ENCODE measurements at regions not wholly inside any gene's neighbourhood (a gene's known extent, or its start where the extent isn't known, plus 50 kb on each side); places are given as distances from the start of the nearest gene placed in this dataset.

DNA sequence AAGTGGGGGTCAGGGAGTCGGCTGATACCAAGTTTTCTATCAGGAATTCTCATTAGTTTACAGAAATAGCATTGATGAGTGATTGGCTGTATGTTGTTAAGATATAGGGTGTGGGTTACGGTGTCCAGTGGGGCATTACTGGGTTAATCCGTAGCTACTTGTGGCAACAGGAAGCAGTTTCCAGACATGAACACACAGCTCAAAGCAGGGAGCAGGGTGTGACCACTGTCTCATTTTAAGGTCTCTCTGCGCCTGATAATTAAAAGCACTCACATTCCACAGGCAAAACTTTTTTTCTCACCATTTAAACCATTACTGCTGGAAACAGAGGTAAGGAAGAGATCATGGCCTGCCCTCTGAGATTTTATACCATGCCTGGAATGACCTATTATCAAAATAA is 114.9 kb downstream of the SIK1 start:
- TF ChIP-seq, protein P1, sequence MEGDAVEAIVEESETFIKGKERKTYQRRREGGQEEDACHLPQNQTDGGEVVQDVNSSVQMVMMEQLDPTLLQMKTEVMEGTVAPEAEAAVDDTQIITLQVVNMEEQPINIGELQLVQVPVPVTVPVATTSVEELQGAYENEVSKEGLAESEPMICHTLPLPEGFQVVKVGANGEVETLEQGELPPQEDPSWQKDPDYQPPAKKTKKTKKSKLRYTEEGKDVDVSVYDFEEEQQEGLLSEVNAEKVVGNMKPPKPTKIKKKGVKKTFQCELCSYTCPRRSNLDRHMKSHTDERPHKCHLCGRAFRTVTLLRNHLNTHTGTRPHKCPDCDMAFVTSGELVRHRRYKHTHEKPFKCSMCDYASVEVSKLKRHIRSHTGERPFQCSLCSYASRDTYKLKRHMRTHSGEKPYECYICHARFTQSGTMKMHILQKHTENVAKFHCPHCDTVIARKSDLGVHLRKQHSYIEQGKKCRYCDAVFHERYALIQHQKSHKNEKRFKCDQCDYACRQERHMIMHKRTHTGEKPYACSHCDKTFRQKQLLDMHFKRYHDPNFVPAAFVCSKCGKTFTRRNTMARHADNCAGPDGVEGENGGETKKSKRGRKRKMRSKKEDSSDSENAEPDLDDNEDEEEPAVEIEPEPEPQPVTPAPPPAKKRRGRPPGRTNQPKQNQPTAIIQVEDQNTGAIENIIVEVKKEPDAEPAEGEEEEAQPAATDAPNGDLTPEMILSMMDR (IDR thresholded peaks at IDR 0.05) = no peak
- TF ChIP-seq POLR2A (IDR thresholded peaks at IDR 0.05) = no peak
